HG03439 (cell line): ENCODE measurements at regions not wholly inside any gene's neighbourhood (a gene's known extent, or its start where the extent isn't known, plus 50 kb on each side); places are given as distances from the start of the nearest gene placed in this dataset.
"Not testable (repeated sequence)": the region's sequence is repeated elsewhere in the genome, so short reads cannot be mapped to it uniquely, and the experiment has no call there.

ENCODE experiments used
- ATAC-seq: cut with Tn5 transposase; IDR thresholded peaks from one replicate; pipeline ENCODE4 v1.9.1; 2021; ENCODE audit warnings: mild to moderate bottlenecking, moderate library complexity; ENCODE audit not compliant: unreplicated experiment

DNA sequence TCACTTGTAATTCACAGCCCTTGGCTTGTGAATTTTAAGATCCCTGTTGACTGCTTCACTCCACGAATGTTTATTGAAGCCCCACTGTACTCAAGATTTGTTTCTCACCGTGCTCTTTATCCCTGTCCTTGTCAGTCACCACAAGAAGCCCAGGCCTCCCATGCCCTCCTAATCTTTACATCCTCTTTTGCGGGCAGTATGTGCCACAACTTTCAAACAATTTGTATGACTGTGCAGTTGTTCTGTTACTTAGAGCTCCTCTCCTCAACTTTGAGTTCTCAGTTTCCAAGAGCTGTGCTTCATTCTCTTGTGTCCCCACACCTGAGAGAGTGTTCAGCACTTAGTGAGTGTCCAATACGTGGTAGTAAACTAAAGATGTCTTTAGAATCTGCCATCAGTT is 467.7 kb downstream of the NKX6-1 start:
- ATAC-seq: peak; percentile 38

DNA sequence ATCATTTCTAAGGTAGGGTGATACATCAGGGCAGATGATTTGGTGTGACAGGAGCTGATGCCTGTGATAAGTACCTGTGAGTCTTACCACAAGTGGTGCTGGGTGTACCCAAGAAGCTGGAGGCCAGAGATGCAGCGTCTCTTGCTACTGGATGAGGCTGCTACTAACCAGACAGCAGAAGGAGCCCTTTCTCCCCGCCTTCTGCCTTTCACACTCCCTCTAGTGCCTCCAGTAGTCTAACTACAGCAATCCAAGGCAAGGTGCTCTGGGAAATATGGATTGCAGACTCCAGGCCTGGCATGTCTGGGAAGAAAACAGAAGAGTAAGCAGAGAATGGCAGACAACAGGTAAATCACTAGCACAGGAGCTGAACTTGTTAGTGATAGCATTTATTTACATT is 470.8 kb downstream of the NKX6-1 start:
- no peak for ATAC-seq

DNA sequence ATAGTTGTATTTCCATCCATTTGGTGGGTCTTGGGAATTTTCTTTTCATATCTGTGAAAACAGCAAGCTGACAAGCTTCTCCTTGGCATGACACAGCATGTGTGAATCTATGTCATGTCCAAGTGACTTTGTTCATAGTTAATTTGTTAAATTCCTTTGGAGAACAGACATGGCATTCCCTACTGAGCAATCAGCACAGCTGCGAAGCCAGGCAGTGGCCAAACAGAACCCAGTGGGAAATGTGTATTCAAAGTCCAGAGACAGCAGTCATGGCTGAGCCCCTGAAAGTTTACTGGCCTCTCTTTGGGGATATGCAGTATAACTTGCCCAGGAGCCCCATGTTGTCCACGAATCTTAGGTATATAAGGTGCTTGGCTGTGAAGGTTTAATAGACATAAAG is 474.7 kb downstream of the NKX6-1 start:
- no peak for ATAC-seq

DNA sequence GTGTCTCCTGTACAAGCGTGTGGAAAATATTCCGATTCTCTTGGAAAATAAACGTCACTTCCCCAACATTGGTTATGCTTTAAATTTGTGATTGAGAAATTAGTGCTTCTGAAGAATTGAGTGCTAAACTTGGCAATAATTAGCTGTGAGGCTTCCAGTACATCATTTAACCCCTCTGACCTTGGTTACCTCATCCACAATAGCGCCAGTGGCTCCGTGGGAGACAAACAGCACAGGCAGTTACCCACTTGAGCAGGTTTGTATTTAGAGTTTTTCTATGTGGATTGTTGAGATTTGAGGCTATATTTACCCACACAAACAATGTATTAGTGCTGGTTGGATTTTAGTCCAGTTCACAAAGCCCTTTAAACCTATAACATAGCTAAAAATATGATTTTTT is 476.5 kb downstream of the NKX6-1 start:
- ATAC-seq: no peak

DNA sequence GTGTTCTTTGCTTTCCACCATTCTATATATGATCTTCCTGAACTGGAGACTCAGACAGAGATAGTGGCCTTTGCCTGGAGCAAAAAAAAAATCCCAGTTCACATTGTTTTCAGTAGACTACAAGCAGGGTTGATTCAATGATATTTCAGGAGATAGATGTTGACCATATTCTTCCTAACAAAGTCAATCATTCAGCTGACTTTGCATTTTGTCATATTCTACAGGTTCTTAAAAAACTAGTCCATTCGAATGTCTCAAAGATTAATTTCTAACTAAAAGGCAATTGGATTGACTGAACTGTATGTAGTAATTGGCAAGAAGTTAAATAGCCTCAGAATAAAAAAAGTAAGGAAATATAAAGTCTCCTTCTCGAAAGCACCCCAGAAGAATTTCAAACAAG is 479.5 kb downstream of the NKX6-1 start:
- ATAC-seq: no peak

DNA sequence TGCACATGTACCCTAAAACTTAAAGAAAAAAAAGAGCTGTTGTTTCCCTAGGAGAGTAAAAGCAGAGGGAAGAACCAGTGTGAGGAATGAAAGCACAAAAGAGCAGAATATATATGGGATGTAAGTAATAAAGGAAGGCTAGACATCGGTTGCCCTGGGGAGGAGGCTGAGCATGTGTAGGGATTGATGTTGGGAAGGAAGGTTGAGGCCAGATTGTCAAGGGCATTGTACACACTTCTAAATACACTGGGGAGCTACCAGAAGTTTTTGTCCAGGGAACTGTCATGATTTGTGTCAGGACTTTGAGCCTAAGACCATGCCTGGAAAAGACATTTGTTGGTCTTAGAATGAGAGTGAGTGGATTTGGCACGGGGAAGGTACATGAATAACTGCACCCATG is 467.1 kb downstream of the GPAT3 start:
- no peak for ATAC-seq

DNA sequence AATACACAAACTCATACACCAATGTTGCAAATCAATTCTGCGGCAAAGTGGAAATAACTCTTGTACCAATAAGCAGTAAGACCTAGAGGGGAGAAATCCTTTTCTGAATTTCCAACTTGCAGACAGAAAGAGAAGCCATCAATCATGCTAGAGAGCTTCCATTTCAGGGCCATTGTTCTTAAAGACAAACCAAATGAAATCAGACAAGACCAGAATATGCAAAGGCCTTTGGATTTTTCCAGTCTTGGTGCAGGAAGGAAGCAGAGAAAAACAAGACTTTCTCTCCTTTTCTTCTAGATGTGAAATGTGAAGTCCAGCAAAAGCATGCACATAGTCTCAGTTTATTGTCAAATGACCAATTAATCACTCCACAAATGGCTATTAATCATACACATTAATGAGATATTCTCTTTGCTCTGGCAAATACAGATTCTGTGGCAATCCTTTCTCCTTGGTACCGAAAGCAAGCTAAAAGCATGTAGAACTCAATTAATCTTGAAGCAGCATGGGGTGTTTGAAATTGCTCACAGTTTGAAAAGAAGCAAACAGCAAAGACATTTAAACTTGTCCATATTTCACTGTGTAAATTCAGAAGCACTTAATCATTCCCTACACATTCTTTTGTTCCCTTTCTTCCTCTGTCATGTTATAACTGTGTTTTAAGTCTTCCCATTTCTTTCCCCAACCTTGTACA is 466.1 kb downstream of the GPAT3 start:
- ATAC-seq: no peak

DNA sequence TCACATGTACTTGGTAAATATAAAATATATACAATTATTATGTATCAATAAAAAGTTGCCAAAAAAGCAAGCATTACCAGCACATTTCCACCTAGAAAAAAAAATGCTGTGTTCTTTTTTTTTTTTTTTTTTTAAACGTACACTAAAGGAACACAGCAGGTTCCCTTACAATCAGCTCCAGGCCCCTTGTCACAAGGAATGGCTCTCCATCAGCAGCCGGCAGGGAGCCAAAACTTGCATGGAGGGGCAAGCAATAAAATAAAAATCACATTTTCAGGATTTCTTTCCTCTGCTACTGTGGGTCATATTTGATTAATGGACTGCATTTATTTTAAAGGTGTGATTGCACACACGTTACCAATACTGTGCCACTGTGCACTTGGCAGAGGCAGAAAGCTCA is 460.3 kb downstream of the GPAT3 start:
- ATAC-seq: no peak

DNA sequence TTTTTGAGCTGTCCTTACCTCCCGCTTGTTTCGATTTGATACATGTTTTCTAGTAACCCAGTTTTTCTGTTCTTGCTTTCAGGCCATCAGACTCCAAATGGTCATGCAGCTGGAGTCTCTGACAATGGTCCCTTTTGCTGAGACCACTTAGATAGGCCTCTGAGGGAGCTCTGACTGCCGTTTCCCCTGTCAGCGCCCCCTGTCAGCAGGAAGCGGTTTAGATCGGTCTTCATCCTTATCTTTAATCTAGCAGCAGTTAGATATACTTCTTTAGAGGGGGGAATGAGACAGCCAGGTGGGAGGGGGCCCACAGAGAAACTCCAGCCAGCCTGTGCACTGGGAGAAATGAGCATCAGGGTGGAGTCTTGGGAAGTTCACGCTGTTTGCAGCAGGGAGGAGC is 457.9 kb downstream of the GPAT3 start:
- no peak for ATAC-seq

DNA sequence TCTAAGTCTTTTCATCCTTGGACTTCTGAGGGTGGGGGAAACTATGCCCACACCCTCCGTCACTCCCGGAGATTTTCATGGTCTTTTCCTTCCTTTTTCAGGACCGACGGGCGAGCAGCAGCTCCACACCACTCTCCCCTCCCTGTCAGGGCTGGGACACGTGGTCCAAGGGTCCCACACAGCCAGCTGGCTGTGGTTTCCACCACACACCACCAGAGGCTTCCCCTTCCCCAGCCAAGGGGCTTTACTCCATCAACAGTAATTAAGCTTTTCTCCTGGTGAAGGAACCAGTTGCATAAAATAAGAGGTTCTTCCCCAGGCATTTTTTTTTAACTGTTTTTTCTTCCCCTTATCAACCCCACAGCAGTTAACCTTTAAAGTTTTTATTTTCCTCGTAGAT is 453.9 kb downstream of the GPAT3 start:
- no peak for ATAC-seq

DNA sequence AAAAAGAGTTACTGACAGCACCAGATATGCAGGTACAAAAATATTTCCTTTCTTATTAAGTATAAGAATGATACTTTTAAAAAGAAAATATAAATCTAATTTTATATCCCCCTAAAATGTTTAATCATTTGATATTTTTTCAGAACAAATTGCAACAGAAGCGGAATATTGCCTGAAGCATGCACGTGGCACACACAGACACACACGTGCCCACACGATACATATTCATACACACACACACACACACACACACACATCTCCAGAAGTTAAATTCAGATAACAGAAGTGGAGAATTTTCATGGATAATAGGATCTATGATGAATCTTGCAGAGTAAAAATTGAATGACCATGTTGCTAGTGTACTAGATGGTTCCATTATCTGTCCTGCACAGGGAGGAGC is 445.2 kb downstream of the GPAT3 start:
- ATAC-seq: no peak

DNA sequence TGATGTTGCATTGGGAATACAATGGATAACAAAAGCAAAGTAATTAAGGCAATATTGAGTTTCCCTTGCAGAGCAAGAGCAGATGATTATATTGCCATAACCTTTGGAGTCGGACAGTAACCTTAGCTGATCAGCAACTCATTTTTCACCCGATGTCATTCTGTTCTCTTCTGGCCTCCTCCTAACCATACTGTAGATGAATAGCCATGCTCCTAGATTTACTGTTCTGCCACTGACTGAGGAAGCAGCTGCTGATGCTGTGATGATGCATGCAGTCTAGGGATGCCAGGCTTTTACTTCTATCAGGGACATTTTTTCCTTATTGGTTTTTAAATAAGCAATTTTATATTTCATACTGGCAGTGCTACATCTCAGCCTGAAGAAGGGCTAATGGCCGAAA is 443.9 kb downstream of the GPAT3 start:
- no peak for ATAC-seq

DNA sequence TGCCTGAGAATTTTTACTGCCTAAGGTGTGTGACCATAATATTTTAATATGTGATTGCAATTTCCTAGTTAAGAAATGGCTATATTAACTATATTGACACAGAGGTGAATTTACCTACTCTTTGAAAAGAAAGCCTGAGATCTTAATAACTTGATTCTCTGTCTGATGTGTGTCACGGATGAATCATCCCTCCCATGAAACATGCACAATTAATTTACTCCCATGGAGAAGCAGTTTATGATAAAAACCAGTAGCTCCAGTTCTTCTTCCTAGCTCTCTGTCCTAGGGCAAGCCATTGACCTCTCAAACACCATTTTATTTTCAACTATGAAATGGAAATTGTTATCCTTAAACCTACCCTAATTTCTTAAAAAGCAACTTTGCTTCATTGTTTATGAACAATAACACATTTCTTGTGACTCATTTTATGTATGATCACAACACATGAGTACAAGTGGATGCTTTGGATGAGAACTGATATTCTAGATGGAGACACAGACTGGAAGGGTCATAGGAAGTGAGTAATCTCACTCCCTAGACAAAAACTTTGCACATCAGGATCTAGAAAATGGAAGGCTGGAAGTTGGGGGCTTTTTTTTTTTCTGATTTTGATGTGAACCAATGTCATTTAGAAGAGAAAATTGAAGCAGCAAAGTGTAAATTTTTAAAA is 438.3 kb downstream of the GPAT3 start:
- no peak for ATAC-seq

DNA sequence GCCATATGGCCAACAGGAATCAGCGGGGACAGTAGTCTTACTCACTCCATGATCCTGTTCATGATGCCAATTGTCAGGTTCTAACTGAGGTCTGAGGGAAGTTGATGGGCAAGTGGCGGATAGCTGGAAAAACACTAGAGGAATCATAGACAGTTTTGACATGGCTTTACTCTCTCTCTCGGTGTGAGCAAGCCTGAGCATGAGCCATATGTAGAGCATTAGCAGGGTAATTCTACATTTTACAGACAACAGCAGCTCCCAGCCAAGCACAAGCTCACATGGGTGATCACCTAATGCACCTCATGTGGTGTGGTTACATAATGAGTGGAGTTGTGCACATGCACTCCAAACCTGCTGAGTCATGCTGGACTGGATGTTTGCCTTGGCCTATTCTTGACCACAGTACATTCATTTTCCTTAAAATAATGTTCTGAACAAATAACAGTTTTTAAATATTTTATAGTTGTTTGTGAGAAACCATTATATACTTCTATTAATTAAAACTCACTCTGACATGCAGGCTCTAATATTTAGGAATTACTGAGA is 429.2 kb downstream of the GPAT3 start:
- ATAC-seq: no peak

DNA sequence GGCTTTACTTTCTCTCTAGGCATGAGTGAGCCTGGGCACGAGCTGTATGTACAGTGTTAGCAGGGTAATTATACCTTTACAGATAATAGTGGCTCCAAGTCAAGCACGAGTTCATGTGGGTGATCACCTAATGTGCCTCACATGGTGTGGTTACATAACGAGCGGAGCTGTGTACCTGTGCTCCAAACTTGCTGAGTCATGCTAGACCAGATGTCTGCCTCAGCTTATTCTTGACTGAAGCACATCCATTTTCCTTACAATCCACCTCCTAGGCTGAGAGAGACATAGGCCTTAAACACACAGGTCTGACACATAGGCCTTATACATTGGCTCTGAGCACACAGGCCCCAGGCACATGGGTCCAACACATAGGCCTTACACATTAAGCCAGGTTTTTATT is 426.6 kb downstream of the GPAT3 start:
- ATAC-seq: no peak

DNA sequence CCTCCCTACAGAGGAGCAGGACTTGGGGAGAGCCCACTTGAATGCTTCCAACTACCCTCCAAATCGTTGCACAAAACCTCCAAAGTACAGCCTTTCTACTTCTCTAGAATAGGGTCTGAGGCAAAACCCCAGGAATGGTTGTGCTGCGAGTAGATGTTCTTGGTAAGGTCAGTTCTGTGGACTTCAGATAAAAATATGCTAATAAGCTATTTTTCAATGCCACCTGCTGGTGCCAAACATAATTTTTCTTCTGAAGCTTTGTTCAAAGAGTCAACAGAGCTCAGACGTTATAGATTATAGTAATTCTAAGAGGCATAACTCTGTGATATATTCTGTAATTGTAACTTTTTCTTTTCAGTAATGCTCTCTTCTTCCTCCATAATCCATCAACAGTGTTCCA is 425.7 kb downstream of the GPAT3 start:
- ATAC-seq: no peak

DNA sequence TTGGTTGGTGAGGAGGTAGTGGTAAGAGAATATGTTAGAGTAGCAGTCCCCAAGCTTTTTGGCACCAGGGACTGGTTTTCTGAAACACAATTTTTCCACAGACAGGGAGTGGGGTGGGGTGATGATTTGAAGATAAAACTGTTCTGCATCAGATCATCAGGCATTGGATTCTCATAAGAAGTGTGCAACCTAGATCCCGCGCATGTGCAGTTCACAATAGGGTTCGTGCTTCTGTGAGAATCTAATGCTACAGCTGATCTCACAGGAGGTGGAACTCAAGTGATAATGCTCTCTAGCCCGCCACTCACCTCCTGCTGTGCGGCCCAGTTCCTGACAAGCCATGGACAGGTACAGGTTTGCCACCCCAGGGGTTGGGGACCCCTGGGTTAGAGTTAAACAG is 423.3 kb downstream of the GPAT3 start:
- no peak for ATAC-seq

DNA sequence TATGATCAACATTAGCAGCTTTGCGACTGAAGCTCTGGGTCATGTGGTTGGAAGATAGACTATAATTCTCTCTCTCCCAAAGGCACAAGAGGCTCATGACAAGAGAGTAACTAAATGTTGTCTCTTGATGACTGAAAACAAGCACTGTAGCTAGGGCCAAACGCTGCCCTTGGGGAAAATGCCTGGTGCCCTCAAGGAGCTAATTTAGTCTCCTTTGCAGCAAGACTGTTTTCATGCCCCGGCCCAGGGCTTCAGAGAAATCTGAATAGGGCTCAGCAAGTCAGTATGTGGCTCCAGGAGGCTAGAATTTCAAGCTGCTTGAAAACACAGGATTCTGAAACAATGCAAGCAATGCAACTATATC is 411.9 kb downstream of the GPAT3 start:
- ATAC-seq: no peak

DNA sequence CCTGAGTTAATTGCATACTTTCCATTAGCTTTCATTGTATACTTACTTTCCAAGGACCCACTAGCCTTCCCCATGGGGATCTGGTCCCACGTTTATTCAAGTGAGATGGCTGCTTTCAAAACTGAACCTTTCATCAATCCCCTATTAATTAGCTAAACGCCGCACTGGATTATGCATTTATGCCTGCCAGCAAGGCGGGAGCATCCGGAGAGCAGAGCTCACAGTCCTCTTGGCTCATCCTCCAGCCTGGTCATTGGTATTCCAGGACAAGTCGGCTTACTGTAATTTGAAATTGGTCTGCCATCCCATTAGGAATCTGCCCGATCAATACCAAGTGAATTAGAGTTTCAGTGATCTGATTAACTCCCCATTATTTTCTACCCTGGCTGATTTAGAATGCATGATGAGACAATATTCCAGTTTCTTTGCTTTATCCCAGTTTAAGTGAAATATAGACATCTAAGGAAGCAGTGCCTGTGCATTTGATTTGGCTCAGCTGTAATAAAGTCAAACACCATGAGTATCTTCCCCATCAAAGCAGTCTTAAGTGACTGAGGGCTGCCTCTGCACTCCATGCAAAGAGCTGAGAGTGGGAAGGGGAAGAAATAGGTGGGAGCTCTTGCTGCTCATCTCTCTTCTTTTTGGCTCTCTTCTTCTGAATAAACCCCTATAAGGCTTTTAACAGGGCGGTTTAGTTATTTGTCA is 411.4 kb downstream of the GPAT3 start:
- ATAC-seq: no peak

DNA sequence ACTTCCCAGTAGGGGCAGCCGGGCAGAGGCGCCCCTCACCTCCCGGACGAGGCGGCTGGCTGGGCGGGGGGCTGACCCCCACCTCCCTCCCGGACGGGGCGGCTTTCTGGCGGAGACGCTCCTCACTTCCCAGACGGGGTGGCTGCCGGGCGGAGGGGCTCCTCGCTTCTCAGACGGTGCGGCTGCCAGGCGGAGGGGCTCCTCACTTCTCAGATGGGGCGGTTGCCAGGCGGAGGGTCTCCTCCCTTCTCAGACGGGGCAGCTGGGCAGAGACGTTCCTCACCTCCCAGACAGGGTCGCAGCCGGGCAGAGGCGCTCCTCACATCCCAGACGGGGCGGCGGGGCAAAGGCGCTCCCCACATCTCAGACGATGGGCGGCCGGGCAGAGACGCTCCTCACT is 407.8 kb downstream of the GPAT3 start:
- not testable (repeated sequence) for ATAC-seq

DNA sequence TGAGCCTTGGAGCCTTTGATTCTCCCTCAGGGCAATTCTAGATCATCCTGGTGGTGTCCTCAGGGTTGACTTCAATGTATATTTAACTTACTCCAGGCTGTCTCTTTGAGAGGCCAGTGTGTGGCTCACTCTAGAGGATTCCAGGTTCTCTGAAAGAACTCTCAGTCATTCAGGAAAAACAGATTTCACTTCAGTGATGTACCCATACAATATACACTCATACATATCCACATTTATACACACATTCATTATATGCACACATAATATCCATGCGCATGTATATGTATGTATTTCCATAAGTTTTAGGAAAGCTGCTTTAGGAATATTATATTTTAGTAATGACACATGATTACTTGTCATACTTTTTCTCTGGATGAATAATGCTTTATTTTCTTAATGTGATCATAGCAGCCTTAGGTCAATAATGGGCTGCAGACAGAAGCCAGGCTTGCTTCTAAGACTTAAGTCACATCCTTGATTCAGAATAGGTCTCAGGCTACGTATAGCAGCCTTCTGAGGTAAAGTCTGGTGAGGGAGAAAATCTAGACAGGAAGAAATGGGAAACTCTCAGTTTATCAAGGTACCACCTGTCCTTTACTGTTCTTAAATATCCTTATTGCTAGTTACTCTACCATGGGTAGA is 397.0 kb downstream of the GPAT3 start:
- ATAC-seq: no peak
